ENCODE measurements at regions not wholly inside any gene's neighbourhood (a gene's known extent, or its start where the extent isn't known, plus 50 kb on each side); places are given as distances from the start of the nearest gene placed in this dataset.
A peak's percentile ranks its signal among the peaks of the same experiment; 100 is the strongest.

DNA sequence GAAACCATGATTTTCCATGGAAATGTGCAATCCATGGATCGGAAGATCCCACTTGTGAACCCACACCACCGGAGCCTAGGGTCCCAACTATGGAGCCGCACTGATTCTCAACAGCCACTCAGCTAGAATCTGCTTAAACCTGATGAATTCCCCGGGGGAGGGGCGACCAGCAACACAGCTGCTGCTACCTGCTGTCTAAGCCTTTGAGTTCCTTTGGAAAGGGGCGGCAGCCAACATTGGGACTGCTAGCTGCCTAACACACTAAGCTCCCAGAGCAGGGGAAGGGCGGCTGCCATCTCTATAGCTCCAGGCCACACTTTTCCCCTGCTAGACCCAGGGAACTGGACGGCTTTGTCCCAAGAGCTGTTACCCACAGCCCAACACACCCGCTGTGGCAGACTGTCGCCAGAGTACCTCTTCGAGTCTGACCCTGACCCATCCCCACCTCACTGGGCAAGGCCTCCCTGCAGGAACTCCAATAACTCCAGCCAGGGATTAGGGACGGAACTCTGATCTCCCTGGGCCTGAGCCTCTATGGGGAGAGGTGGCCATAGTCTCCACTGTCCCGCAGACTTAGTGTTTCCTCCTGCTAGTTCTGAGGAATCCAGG lies 205.8 kb upstream of the SLC16A7 start:
- Histone ChIP-seq H3K4me3 (ENCODE audit: insufficient read depth, low read length) (no peak overlapping the region), H3K27ac (ENCODE audit: low read depth, low read length) (no peak overlapping the region), H3K36me3 (ENCODE audit: insufficient read depth, low read length) (no peaks in the 10 kb centered on the region), H3K27me3 (ENCODE audit: insufficient read depth, low read length) (no peaks in the 10 kb centered on the region), H3K4me2 (ENCODE audit: insufficient read depth, low read length) (no peak overlapping the region), H3K9me3 (ENCODE audit: low read depth, low read length) (no peaks in the 10 kb centered on the region), H3K79me2 (ENCODE audit: insufficient read depth, low read length) (no peaks in the 10 kb centered on the region), H3K4me1 (ENCODE audit: insufficient read depth, low read length) (no peaks in the 10 kb centered on the region), H4K20me1 (ENCODE audit: insufficient read depth, low read length) (no peaks in the 10 kb centered on the region), H2AFZ (ENCODE audit: low read length) (no peak overlapping the region)
- TF ChIP-seq, protein P1, sequence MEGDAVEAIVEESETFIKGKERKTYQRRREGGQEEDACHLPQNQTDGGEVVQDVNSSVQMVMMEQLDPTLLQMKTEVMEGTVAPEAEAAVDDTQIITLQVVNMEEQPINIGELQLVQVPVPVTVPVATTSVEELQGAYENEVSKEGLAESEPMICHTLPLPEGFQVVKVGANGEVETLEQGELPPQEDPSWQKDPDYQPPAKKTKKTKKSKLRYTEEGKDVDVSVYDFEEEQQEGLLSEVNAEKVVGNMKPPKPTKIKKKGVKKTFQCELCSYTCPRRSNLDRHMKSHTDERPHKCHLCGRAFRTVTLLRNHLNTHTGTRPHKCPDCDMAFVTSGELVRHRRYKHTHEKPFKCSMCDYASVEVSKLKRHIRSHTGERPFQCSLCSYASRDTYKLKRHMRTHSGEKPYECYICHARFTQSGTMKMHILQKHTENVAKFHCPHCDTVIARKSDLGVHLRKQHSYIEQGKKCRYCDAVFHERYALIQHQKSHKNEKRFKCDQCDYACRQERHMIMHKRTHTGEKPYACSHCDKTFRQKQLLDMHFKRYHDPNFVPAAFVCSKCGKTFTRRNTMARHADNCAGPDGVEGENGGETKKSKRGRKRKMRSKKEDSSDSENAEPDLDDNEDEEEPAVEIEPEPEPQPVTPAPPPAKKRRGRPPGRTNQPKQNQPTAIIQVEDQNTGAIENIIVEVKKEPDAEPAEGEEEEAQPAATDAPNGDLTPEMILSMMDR (IDR thresholded peaks at IDR 0.05; ENCODE audit: extremely low read depth, low read depth, low read length): no peak
- no peak for DNase-seq (ENCODE audit: insufficient read length, low spot score, missing footprints)

GRCh38 chr12:59388694-59389093 lies 207.1 kb upstream of the SLC16A7 start:
- no peaks in the 10 kb centered on the region for H3K9me3 ChIP-seq (ENCODE audit: low read depth, low read length)
- H3K4me2 ChIP-seq (ENCODE audit: insufficient read depth, low read length): no peak overlapping the region
- H3K27me3 ChIP-seq (ENCODE audit: insufficient read depth, low read length): no peaks in the 10 kb centered on the region
- TF ChIP-seq, protein P1 (IDR thresholded peaks at IDR 0.05; ENCODE audit: extremely low read depth, low read depth, low read length): no peak
- H2AFZ ChIP-seq (ENCODE audit: low read length): no peak overlapping the region
- H3K27ac ChIP-seq (ENCODE audit: low read depth, low read length): no peak overlapping the region
- no peaks in the 10 kb centered on the region for H4K20me1 ChIP-seq (ENCODE audit: insufficient read depth, low read length)
- H3K4me3 ChIP-seq (ENCODE audit: insufficient read depth, low read length): no peak overlapping the region
- no peaks in the 10 kb centered on the region for H3K4me1 ChIP-seq (ENCODE audit: insufficient read depth, low read length)
- DNase-seq (ENCODE audit: insufficient read length, low spot score, missing footprints): no peak
- H3K79me2 ChIP-seq (ENCODE audit: insufficient read depth, low read length): no peaks in the 10 kb centered on the region
- H3K36me3 ChIP-seq (ENCODE audit: insufficient read depth, low read length): no peaks in the 10 kb centered on the region

- DNase-seq (ENCODE audit: insufficient read length, low spot score, missing footprints): peak; percentile 11
- TF ChIP-seq, protein P1 (IDR thresholded peaks at IDR 0.05; ENCODE audit: extremely low read depth, low read depth, low read length): no peak
- Histone ChIP-seq H3K4me1 (ENCODE audit: insufficient read depth, low read length) (no peaks in the 10 kb centered on the region), H3K4me3 (ENCODE audit: insufficient read depth, low read length) (no peak overlapping the region), H4K20me1 (ENCODE audit: insufficient read depth, low read length) (no peaks in the 10 kb centered on the region), H2AFZ (ENCODE audit: low read length) (no peak overlapping the region), H3K27ac (ENCODE audit: low read depth, low read length) (no peak overlapping the region), H3K36me3 (ENCODE audit: insufficient read depth, low read length) (no peaks in the 10 kb centered on the region), H3K79me2 (ENCODE audit: insufficient read depth, low read length) (no peaks in the 10 kb centered on the region), H3K27me3 (ENCODE audit: insufficient read depth, low read length) (no peaks in the 10 kb centered on the region), H3K9me3 (ENCODE audit: low read depth, low read length) (no peaks in the 10 kb centered on the region), H3K4me2 (ENCODE audit: insufficient read depth, low read length) (no peak overlapping the region)
Observed at GRCh38 chr12:59388176-59388575, 207.7 kb upstream of the SLC16A7 start.

DNA sequence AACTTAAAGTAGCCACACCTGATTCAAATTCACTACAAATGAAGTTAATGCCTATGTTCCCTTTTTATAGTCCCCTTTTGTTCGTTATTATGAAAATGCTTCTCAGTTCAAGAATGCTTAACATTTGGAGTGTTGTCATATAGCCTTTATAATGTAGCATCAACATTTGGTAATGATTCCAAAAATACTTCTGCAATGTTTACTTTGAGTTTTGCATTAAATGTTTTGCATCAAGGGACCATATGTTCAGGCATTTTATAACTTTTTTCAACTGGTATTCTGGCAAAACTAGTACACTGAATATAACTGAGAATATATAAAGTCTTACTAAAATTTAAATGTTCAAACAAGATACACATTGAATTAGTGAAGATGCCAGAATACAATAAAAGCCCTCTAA lies 209.6 kb upstream of the SLC16A7 start:
- no peak overlapping the region for H3K27ac ChIP-seq (ENCODE audit: low read depth, low read length)
- H3K4me1 ChIP-seq (ENCODE audit: insufficient read depth, low read length): no peaks in the 10 kb centered on the region
- TF ChIP-seq, protein P1 (IDR thresholded peaks at IDR 0.05; ENCODE audit: extremely low read depth, low read depth, low read length): no peak
- DNase-seq (ENCODE audit: insufficient read length, low spot score, missing footprints): no peak
- no peaks in the 10 kb centered on the region for H3K79me2 ChIP-seq (ENCODE audit: insufficient read depth, low read length)
- H3K4me3 ChIP-seq (ENCODE audit: insufficient read depth, low read length): no peak overlapping the region
- no peaks in the 10 kb centered on the region for H4K20me1 ChIP-seq (ENCODE audit: insufficient read depth, low read length)
- H3K4me2 ChIP-seq (ENCODE audit: insufficient read depth, low read length): no peak overlapping the region
- H3K27me3 ChIP-seq (ENCODE audit: insufficient read depth, low read length): no peaks in the 10 kb centered on the region
- H2AFZ ChIP-seq (ENCODE audit: low read length): no peak overlapping the region
- no peaks in the 10 kb centered on the region for H3K9me3 ChIP-seq (ENCODE audit: low read depth, low read length)
- H3K36me3 ChIP-seq (ENCODE audit: insufficient read depth, low read length): no peaks in the 10 kb centered on the region

Data from osteoblast (primary cell).